Activated CD8-positive, alpha-beta memory T cell treated with anti-CD3 and anti-CD28 coated beads for 4 hours (primary cell): ENCODE measurements at regions not wholly inside any gene's neighbourhood (a gene's known extent, or its start where the extent isn't known, plus 50 kb on each side); places are given as distances from the start of the nearest gene placed in this dataset.

Experiments used
- DNase-seq, 2 donors: peaks; one replicate each; pipeline ENCODE4 v3.0.0-alpha.2; 2020; ENCODE audit warnings: low read depth in 2 of 2

DNA sequence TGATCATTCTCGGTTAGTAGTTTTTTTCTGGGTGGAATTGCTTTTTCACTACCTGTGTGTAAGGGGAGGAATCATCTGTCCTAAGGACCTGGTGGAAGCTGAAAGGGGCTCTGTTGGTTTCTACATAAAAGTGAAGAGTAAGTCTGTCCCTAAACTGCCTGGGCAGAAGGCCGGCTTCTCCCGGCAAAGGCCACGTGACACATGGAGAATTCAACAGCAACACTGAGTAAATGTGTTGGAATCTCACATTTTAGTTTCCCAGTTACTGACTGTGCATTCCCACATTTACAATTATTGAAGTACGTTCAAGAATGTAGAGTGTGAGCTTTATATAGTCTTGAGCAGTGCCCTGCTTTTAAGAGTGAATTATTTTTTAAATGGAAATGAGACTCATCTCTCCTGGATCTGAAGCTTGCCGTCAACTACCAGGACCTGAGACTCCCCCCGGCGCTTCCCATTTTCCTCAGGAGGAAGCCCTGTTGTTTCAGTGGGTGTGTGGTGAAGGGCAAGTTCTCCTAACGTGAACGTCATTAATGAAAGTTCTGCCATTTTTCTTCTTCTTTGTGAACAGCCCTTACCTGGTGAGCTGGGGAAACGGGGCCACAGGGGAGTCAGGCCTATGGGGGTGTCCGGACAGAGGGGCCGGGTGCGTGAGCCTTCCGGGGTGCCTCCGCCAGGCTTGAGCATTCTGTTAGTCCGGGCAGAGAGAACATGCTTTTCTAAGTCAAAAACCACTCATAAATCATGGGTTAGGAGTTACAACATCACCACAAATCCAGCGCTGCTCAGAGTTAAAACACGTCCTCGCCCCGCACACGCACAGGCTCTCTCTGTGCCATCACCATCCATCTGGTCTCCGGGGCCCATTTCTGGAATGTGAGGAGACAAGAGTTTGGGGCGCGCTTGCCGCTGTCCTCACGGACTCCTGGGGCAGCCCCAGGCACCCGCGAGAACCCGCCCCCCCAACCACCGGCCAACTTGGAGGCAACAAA is 56.6 kb upstream of the SMOC2 start:
- DNase-seq: no peak

GRCh38 chr6:168385037-168385759 is 55.8 kb upstream of the SMOC2 start:
- DNase-seq: no peak

GRCh38 chr6:168385858-168386735 is 54.9 kb upstream of the SMOC2 start:
- no peak for DNase-seq

DNA sequence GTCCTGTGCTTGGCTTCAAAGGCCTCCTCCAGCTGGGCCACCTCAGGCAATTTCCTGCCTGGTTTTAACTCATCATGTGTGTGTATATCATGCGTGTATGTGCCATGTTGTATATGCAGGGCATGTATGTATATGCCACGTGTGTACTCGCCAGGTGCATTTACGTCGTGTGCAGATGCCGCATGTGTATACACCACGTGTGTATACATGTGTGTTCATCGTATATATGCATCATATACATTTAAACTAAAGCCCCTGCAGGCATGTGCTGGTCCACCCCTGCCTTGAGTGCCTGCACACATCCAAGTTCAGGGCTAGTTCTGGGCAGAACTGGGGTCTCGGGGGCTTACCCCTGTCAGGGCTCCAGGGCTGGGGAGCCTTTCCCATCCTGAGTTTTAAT is 54.0 kb upstream of the SMOC2 start:
- no peak for DNase-seq

GRCh38 chr6:168387426-168387825 is 53.6 kb upstream of the SMOC2 start:
- no peak for DNase-seq

DNA sequence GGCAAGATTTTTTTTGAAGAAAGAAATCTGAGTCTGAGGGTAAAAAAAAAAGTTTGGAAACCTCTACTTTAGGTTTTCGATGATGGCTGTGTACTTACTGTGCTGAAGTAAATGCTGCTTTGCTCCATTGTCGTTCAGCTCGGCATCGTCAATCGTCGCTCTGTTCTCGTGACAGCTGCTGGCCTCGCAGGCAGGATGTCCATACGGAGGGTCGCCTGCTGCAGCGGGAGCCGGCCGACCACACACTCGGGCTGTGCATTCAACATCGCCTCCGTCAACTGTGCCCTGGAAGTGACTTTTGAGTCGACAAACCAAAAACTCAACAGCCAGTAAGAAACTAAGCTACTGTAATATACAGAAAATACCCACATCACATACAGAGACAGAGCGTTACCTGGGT is 53.1 kb upstream of the SMOC2 start:
- no peak for DNase-seq

DNA sequence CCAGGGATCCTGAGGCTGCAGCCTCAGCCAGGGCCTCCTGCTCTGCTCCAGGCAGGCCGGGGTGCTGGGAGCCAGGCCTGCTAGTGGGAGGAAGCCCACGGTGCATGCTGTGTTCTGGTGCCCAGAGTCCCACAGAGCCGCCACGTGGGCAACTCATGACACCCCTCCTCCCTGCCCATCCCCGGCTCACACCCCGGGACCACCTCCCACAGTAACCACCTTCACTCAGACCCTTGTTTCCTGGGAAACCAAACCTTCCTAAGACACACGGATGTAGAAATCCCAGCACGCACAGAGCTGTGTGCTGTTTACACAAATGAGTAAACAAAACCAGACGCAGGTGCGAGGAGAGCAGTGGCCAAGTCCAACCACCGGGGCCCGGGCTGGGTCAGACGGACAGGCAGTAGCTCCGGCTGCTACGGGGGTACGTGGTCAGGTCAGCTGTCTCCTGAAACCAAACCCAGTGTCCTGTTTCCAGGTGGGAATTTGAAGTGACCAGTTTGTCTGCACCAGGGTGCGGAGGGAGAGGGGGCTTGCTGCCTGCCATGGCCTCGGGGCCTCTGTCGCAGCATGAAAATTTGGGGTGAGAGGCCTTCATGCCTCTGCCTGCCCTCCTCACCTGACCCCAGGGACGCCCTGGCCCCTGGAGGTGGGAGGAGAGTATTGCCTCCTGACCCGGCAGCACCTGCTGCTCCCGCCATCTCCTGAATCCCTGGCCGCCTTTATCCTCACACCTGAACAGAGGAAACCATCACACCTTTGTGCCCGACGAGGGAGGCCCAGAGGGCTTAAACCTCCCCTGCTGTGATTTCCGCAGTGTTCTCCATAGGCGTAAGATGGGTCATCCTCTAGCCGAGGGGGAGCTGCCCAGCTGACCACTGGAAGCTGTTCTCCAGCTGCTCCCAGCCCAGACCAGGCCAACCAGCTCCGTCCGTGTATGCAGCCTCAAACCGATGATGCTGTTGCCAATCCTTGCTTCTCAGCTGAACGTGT is 52.0 kb upstream of the SMOC2 start:
- DNase-seq: no peak

GRCh38 chr6:168390749-168391420 is 50.1 kb upstream of the SMOC2 start:
- no peak for DNase-seq
